ENCODE measurements at regions not wholly inside any gene's neighbourhood (a gene's known extent, or its start where the extent isn't known, plus 50 kb on each side); places are given as distances from the start of the nearest gene placed in this dataset.

DNA sequence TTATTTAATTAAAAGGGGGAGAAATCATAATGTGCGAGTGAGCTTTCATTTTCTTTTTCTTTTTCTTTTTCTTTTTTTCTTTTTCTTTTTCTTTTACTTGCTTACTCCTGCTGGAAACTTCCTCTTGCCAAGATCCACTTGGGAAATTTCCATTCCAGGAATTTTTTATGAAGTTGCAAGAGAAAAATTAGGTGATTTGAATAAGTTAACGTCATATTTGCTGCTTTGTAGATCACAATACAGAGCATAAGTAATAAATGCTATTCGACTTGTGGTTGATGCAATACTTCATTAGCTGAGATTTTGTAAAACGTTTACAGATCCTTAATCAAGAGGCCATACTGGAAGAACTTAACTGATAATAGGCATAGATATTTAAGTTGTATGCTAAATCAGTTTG is 354.7 kb upstream of the SMIM21 start:
- peaks cover 0 to 2% (median 0%) of the 10 kb centered on the region in 4 donors for H3K4me1 Mint-ChIP-seq
- no peak overlapping the region for H3K27ac ChIP-seq (ENCODE audit: insufficient read depth, low read length, poor library complexity, severe bottlenecking)
- ATAC-seq (ENCODE audit: low read depth in 2 of 2) (no peak), DNase-seq (no peak)
- no peaks in the 10 kb centered on the region for H3K27me3 ChIP-seq (ENCODE audit: control insufficient read depth, insufficient read depth, low read length)
- no peak overlapping the region for H3K4me3 Mint-ChIP-seq
- no peaks in the 10 kb centered on the region for H3K4me1 ChIP-seq (ENCODE audit: control insufficient read depth, insufficient read depth, low read length, poor library complexity, severe bottlenecking)
- H3K36me3 Mint-ChIP-seq: no peaks in the 10 kb centered on the region
- H3K9me3 Mint-ChIP-seq: peaks cover 0 to 1% (median 0%) of the 10 kb centered on the region in 7 donors
- no peak overlapping the region for H3K27ac Mint-ChIP-seq
- no peaks in the 10 kb centered on the region for H3K9me3 ChIP-seq (ENCODE audit: control insufficient read depth in 2 of 2, low read length in 2 of 2)
- no peak overlapping the region for H3K4me3 ChIP-seq (ENCODE audit: low read depth, low read length)
- no peaks in the 10 kb centered on the region for H3K36me3 ChIP-seq (ENCODE audit: control insufficient read depth, insufficient read depth, low read length)
- no peaks in the 10 kb centered on the region for H3K27me3 Mint-ChIP-seq

DNA sequence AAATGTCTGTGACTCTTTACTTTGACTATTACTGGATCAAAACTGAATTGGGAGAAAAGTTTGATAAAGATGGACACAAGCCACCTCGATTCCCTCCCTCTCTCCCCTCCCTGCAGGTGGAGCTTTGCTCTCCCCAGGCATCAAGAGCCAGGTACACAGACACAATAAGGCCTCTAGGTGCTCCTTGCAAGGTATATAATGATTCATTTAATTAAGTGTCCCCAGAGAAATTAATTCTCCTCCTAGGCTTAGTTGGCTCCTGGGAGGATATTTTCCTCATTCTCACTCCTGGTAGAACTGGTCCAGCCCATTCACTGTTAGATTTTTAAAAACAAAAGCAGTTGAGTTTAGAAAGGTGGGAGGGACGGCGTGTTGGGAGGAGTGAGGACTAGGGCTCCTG is 352.4 kb upstream of the SMIM21 start:
- no peaks in the 10 kb centered on the region for H3K36me3 Mint-ChIP-seq
- ATAC-seq (ENCODE audit: low read depth in 2 of 2): no peak
- Histone ChIP-seq H3K9me3 (ENCODE audit: control insufficient read depth in 2 of 2, low read length in 2 of 2) (no peaks in the 10 kb centered on the region), H3K27me3 (ENCODE audit: control insufficient read depth, insufficient read depth, low read length) (no peaks in the 10 kb centered on the region), H3K4me1 (ENCODE audit: control insufficient read depth, insufficient read depth, low read length, poor library complexity, severe bottlenecking) (no peaks in the 10 kb centered on the region), H3K4me3 (ENCODE audit: low read depth, low read length) (no peak overlapping the region), H3K36me3 (ENCODE audit: control insufficient read depth, insufficient read depth, low read length) (no peaks in the 10 kb centered on the region), H3K27ac (ENCODE audit: insufficient read depth, low read length, poor library complexity, severe bottlenecking) (no peak overlapping the region)
- H3K27me3 Mint-ChIP-seq: no peaks in the 10 kb centered on the region
- DNase-seq: no peak
- no peak overlapping the region for H3K27ac Mint-ChIP-seq
- H3K9me3 Mint-ChIP-seq: peaks cover 0 to 1% (median 0%) of the 10 kb centered on the region in 7 donors
- no peak overlapping the region for H3K4me3 Mint-ChIP-seq
- peaks cover 0 to 2% (median 0%) of the 10 kb centered on the region in 4 donors for H3K4me1 Mint-ChIP-seq

DNA sequence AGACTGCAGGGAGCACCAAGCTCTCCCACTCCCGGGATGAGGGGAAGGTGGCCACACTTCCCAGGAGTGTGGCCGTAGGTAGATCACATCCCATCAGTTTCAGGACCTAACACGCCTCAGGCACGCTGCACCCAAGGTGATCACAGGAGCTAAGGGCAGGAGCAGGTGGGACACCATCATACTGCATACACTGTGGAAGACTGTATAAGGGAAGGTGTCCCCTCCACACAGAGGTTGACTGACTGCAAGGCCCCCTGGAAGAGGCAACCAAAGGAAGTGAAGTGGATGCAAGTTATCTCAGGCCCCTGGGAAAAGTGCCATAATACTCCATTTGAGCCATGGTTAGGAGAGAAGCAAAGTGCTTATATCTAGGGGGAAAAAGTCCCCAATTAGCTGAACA is 351.9 kb upstream of the SMIM21 start:
- Mint-ChIP-seq H3K4me3 (no peak overlapping the region), H3K4me1 (peaks cover 0 to 2% (median 0%) of the 10 kb centered on the region in 4 donors), H3K27ac (no peak overlapping the region), H3K27me3 (no peaks in the 10 kb centered on the region), H3K36me3 (no peaks in the 10 kb centered on the region), H3K9me3 (peaks cover 0 to 1% (median 0%) of the 10 kb centered on the region in 7 donors)
- no peaks in the 10 kb centered on the region for H3K36me3 ChIP-seq (ENCODE audit: control insufficient read depth, insufficient read depth, low read length)
- H3K27me3 ChIP-seq (ENCODE audit: control insufficient read depth, insufficient read depth, low read length): no peaks in the 10 kb centered on the region
- DNase-seq (no peak), ATAC-seq (ENCODE audit: low read depth in 2 of 2) (no peak)
- H3K4me1 ChIP-seq (ENCODE audit: control insufficient read depth, insufficient read depth, low read length, poor library complexity, severe bottlenecking): no peaks in the 10 kb centered on the region
- no peak overlapping the region for H3K4me3 ChIP-seq (ENCODE audit: low read depth, low read length)
- no peaks in the 10 kb centered on the region for H3K9me3 ChIP-seq (ENCODE audit: control insufficient read depth in 2 of 2, low read length in 2 of 2)
- no peak overlapping the region for H3K27ac ChIP-seq (ENCODE audit: insufficient read depth, low read length, poor library complexity, severe bottlenecking)

DNA sequence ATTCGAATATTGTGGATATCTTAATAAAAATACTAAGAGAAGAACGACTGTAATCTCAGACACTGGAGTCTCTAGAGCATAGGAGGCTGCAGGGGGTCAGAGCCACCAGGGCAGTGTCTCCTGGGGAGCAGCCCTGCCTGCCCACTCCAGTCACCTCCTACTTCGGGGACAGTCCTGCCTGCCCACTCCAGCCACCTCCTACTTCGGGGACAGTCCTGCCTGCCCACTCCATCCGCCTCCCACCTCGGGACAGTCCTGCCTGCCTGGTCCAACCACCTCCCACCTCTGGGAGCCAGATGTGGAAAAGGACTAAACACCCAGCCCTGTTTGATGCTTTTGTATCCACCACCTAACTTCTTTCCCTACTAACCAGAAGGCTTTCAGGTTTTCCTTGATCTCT is 350.1 kb upstream of the SMIM21 start:
- no peak overlapping the region for H3K27ac Mint-ChIP-seq
- ATAC-seq (ENCODE audit: low read depth in 2 of 2): no peak
- H3K27me3 Mint-ChIP-seq: no peaks in the 10 kb centered on the region
- peaks cover 0 to 4% (median 0%) of the 10 kb centered on the region in 7 donors for H3K9me3 Mint-ChIP-seq
- H3K4me3 ChIP-seq (ENCODE audit: low read depth, low read length): no peak overlapping the region
- no peaks in the 10 kb centered on the region for H3K36me3 Mint-ChIP-seq
- no peaks in the 10 kb centered on the region for H3K36me3 ChIP-seq (ENCODE audit: control insufficient read depth, insufficient read depth, low read length)
- DNase-seq: no peak
- no peaks in the 10 kb centered on the region for H3K4me1 Mint-ChIP-seq
- no peaks in the 10 kb centered on the region for H3K9me3 ChIP-seq (ENCODE audit: control insufficient read depth in 2 of 2, low read length in 2 of 2)
- H3K4me1 ChIP-seq (ENCODE audit: control insufficient read depth, insufficient read depth, low read length, poor library complexity, severe bottlenecking): no peaks in the 10 kb centered on the region
- no peak overlapping the region for H3K4me3 Mint-ChIP-seq
- no peaks in the 10 kb centered on the region for H3K27me3 ChIP-seq (ENCODE audit: control insufficient read depth, insufficient read depth, low read length)
- no peak overlapping the region for H3K27ac ChIP-seq (ENCODE audit: insufficient read depth, low read length, poor library complexity, severe bottlenecking)

DNA sequence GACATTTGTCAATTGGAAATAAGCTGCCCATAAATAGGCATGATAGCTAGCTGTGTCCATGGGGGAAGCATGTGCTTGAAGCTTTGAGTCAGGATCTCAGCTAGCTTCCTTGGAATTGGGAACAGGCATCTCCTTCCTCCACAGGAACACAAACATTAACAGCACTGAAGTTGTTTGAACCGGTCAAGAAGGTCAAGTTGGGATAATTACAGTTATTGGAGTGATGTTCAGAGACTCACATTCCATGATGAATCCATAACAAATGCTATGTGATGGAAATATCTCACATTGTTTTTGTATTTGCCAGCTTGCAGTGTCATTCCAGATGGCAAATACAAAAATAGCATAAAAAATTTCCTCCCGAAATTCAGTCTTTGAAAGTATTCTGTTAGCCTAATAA is 347.6 kb upstream of the SMIM21 start:
- H3K36me3 Mint-ChIP-seq: no peaks in the 10 kb centered on the region

DNA sequence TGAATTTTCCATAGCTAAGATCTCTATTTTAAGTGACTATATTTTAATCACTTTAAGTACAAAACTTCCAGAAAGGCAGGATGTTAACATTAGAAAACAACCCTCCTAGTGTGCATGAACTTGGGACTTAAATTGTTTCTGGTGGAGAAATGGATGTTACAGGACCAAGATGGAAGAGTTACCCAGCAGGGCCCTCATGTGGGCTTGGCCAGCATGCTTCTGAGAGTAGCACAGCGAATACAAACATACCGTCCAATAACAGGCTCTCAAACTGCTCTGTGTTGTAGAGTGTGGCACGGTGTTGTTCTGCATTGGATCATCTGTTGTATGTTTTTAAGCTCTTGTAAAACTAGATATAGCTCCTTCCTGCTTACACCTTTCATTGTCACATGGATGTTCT is 346.1 kb upstream of the SMIM21 start:
- Histone ChIP-seq H3K36me3 (ENCODE audit: control insufficient read depth, insufficient read depth, low read length) (no peaks in the 10 kb centered on the region), H3K27ac (ENCODE audit: insufficient read depth, low read length, poor library complexity, severe bottlenecking) (no peak overlapping the region), H3K27me3 (ENCODE audit: control insufficient read depth, insufficient read depth, low read length) (no peaks in the 10 kb centered on the region), H3K4me3 (ENCODE audit: low read depth, low read length) (no peak overlapping the region), H3K9me3 (ENCODE audit: control insufficient read depth in 2 of 2, low read length in 2 of 2) (no peaks in the 10 kb centered on the region), H3K4me1 (ENCODE audit: control insufficient read depth, insufficient read depth, low read length, poor library complexity, severe bottlenecking) (no peaks in the 10 kb centered on the region)
- ATAC-seq (ENCODE audit: low read depth in 2 of 2): no peak
- no peak overlapping the region for H3K27ac Mint-ChIP-seq
- peaks cover 0 to 4% (median 0%) of the 10 kb centered on the region in 7 donors for H3K9me3 Mint-ChIP-seq
- no peaks in the 10 kb centered on the region for H3K4me1 Mint-ChIP-seq
- no peaks in the 10 kb centered on the region for H3K27me3 Mint-ChIP-seq
- no peak for DNase-seq
- H3K4me3 Mint-ChIP-seq: no peak overlapping the region
- no peaks in the 10 kb centered on the region for H3K36me3 Mint-ChIP-seq

More for the DNA sequence above, 347.6 kb upstream of the SMIM21 start:
- no peaks in the 10 kb centered on the region for H3K4me1 Mint-ChIP-seq
- H3K27ac Mint-ChIP-seq: no peak overlapping the region
- Histone ChIP-seq H3K27me3 (ENCODE audit: control insufficient read depth, insufficient read depth, low read length) (no peaks in the 10 kb centered on the region), H3K9me3 (ENCODE audit: control insufficient read depth in 2 of 2, low read length in 2 of 2) (no peaks in the 10 kb centered on the region), H3K4me1 (ENCODE audit: control insufficient read depth, insufficient read depth, low read length, poor library complexity, severe bottlenecking) (no peaks in the 10 kb centered on the region), H3K36me3 (ENCODE audit: control insufficient read depth, insufficient read depth, low read length) (no peaks in the 10 kb centered on the region), H3K27ac (ENCODE audit: insufficient read depth, low read length, poor library complexity, severe bottlenecking) (no peak overlapping the region), H3K4me3 (ENCODE audit: low read depth, low read length) (no peak overlapping the region)
- no peak for ATAC-seq (ENCODE audit: low read depth in 2 of 2)
- H3K4me3 Mint-ChIP-seq: no peak overlapping the region
- peaks cover 0 to 4% (median 0%) of the 10 kb centered on the region in 7 donors for H3K9me3 Mint-ChIP-seq
- H3K27me3 Mint-ChIP-seq: no peaks in the 10 kb centered on the region
- no peak for DNase-seq

DNA sequence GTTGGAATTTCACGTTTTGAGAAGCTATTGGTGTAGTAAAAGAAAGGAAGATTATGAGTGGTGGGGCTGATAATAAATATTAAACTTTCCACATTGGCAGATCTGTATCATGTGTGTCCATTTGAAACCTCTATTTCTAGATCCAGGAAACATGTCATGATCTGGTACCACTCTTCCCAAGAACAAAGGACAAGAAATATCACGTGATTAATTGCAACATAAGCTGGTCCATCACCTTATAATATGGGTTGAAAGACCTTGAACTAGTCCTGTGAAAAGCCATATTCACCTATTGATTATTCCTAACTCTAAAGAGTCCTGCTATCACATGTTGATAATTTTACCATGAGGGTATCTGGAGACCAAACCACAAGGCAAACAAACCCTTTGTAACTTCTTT is 335.3 kb upstream of the SMIM21 start:
- no peak for ATAC-seq (ENCODE audit: low read depth in 2 of 2)
- no peak for DNase-seq
- H3K4me3 Mint-ChIP-seq: no peak overlapping the region

DNA sequence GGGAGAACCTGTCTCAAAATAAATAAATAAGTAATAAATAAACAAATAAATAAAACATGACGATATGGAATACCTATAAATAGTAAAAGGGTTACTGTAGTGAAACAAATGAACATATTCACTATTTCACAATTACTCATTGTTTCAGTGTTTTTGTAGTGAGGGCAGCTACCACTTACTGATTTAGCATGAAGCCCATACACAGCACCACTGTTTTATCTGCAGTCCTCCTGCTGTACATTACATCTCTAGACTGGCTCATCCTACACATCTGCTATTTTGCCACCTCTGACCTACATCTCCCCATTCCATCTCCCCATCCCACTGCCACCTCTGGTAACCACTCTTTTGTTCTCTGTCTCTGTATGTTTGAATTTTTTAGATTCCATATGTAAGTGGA is 332.7 kb upstream of the SMIM21 start:
- Mint-ChIP-seq H3K36me3 (no peaks in the 10 kb centered on the region), H3K27me3 (no peaks in the 10 kb centered on the region), H3K9me3 (peaks cover 0 to 2% (median 0%) of the 10 kb centered on the region in 7 donors), H3K4me3 (no peak overlapping the region), H3K27ac (no peak overlapping the region), H3K4me1 (no peaks in the 10 kb centered on the region)
- Histone ChIP-seq H3K27me3 (ENCODE audit: control insufficient read depth, insufficient read depth, low read length) (no peaks in the 10 kb centered on the region), H3K4me3 (ENCODE audit: low read depth, low read length) (no peak overlapping the region), H3K9me3 (ENCODE audit: control insufficient read depth in 2 of 2, low read length in 2 of 2) (no peaks in the 10 kb centered on the region), H3K27ac (ENCODE audit: insufficient read depth, low read length, poor library complexity, severe bottlenecking) (no peak overlapping the region), H3K36me3 (ENCODE audit: control insufficient read depth, insufficient read depth, low read length) (no peaks in the 10 kb centered on the region), H3K4me1 (ENCODE audit: control insufficient read depth, insufficient read depth, low read length, poor library complexity, severe bottlenecking) (no peaks in the 10 kb centered on the region)
- DNase-seq (no peak), ATAC-seq (ENCODE audit: low read depth in 2 of 2) (no peak)

More for the DNA sequence above, 335.3 kb upstream of the SMIM21 start:
- H3K27ac Mint-ChIP-seq: no peak overlapping the region
- H3K36me3 Mint-ChIP-seq: no peaks in the 10 kb centered on the region
- no peaks in the 10 kb centered on the region for H3K27me3 Mint-ChIP-seq
- no peaks in the 10 kb centered on the region for H3K4me1 Mint-ChIP-seq
- no peak overlapping the region for H3K4me3 ChIP-seq (ENCODE audit: low read depth, low read length)
- H3K4me1 ChIP-seq (ENCODE audit: control insufficient read depth, insufficient read depth, low read length, poor library complexity, severe bottlenecking): no peaks in the 10 kb centered on the region
- H3K27me3 ChIP-seq (ENCODE audit: control insufficient read depth, insufficient read depth, low read length): no peaks in the 10 kb centered on the region
- H3K36me3 ChIP-seq (ENCODE audit: control insufficient read depth, insufficient read depth, low read length): no peaks in the 10 kb centered on the region
- H3K9me3 Mint-ChIP-seq: peaks cover 0 to 2% (median 0%) of the 10 kb centered on the region in 7 donors
- H3K27ac ChIP-seq (ENCODE audit: insufficient read depth, low read length, poor library complexity, severe bottlenecking): no peak overlapping the region
- no peaks in the 10 kb centered on the region for H3K9me3 ChIP-seq (ENCODE audit: control insufficient read depth in 2 of 2, low read length in 2 of 2)
